ENCODE measurements at regions not wholly inside any gene's neighbourhood (a gene's known extent, or its start where the extent isn't known, plus 50 kb on each side); places are given as distances from the start of the nearest gene placed in this dataset.

GRCh38 chr13:84927442-84928169, 871.6 kb downstream of the SLITRK6 start:
- no peak for TF ChIP-seq CTCF (IDR thresholded peaks at IDR 0.05)
- no peak for TF ChIP-seq POLR2A (IDR thresholded peaks at IDR 0.05)
- TF ChIP-seq EP300 (IDR thresholded peaks at IDR 0.05), result no peak
